Tibial nerve (tissue), 4 donors: ENCODE measurements at regions not wholly inside any gene's neighbourhood (a gene's known extent, or its start where the extent isn't known, plus 50 kb on each side); places are given as distances from the start of the nearest gene placed in this dataset.

Source experiments
- DNase-seq, 2 donors: peaks; one replicate each; pipeline ENCODE4 v3.0.0-alpha.2; 2019; ENCODE audit warnings: low spot score in 2 of 2
- H3K27ac ChIP-seq, 4 donors: fragments of 200-600 bp; sonication (generic) in 3 of 4; one replicate each; pipeline ENCODE4 v1.5.1; 2017 to 2019; ENCODE audit warnings: mild to moderate bottlenecking in 1 of 4
- H3K27me3 ChIP-seq, 2 donors: fragments of 200-600 bp; sonication (generic) in 1 of 2; one replicate each; pipeline versions ENCODE4 v1.5.1 to v1.6.0; 2017 to 2019
- H3K36me3 ChIP-seq, 3 donors: fragments of 200-600 bp; sonication (generic); one replicate each; pipeline ENCODE4 v1.5.1; 2018 to 2019
- H3K4me1 ChIP-seq, 4 donors: fragments of 200-600 bp; sonication (generic) in 3 of 4; one replicate each; pipeline ENCODE4 v1.5.1; 2017 to 2019
- H3K4me3 ChIP-seq, 4 donors: fragments of 200-600 bp; sonication (generic) in 3 of 4; one replicate each; pipeline ENCODE4 v1.5.1; 2017 to 2019; ENCODE audit warnings: mild to moderate bottlenecking in 1 of 4, moderate library complexity in 1 of 4
- H3K9me3 ChIP-seq, 4 donors: fragments of 200-600 bp; sonication (generic) in 3 of 4; one replicate each; pipeline ENCODE4 v1.5.1; 2017 to 2019
- EP300 ChIP-seq, 2 donors: sonication (generic); formaldehyde crosslinking; IDR thresholded peaks; one replicate each; pipeline ENCODE4 v1.6.1; 2017; ENCODE audit warnings: antibody characterized with exemption in 2 of 2, mild to moderate bottlenecking in 1 of 2
- POLR2A ChIP-seq, 2 donors: fragments of 450-650 bp; IDR thresholded peaks; one replicate each; pipeline ENCODE4 v1.6.1; 2017; ENCODE audit warnings: antibody characterized with exemption in 2 of 2, mild to moderate bottlenecking in 2 of 2, moderate library complexity in 2 of 2
- WGBS, 2 donors: methylation state at CpG; one replicate each; pipeline ENCODE4 v1.1.5; 2018; 5-methylcytosine and 5-hydroxymethylcytosine counted together
- TF ChIP-seq, protein P1 (sequence below), 5 experiments: fragments of 200-600 bp in 3 of 5; fragments of 450-650 bp in 2 of 5; sonication (generic) in 3 of 5; IDR thresholded peaks; one replicate each; pipeline ENCODE4 v1.5.1; 2016 to 2019; ENCODE audit warnings: antibody characterized with exemption in 5 of 5, mild to moderate bottlenecking in 3 of 5, moderate library complexity in 2 of 5

DNA sequence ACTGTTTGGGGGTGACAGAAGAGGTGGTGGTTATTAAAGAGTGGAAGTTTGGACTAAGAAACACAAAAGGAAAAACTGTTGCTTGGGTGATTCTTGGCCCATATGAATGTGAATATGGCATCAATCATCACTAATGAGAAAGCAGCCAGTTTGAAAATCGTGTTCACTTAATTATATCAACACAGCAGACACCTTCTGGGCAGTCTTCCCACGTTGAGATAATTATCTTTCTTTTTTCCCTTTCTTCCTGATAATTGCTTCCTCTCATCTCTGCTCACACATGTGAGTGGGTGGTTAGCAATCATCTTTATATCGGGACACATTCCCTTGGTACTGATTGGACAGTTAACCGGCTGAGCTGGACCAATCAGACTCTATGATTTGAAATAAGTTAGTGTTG is 539.7 kb downstream of the AACS start:
- 57 to 63% methylated on average over 4 of the region's 4 CpGs for WGBS, 2 donors
- no peak for DNase-seq
- H3K9me3 ChIP-seq = peaks cover 0 to 8% (median 0%) of the 10 kb centered on the region in 4 donors
- TF ChIP-seq POLR2A (IDR thresholded peaks at IDR 0.05) (no peak), EP300 (IDR thresholded peaks at IDR 0.05) (no peak)
- TF ChIP-seq, protein P1, sequence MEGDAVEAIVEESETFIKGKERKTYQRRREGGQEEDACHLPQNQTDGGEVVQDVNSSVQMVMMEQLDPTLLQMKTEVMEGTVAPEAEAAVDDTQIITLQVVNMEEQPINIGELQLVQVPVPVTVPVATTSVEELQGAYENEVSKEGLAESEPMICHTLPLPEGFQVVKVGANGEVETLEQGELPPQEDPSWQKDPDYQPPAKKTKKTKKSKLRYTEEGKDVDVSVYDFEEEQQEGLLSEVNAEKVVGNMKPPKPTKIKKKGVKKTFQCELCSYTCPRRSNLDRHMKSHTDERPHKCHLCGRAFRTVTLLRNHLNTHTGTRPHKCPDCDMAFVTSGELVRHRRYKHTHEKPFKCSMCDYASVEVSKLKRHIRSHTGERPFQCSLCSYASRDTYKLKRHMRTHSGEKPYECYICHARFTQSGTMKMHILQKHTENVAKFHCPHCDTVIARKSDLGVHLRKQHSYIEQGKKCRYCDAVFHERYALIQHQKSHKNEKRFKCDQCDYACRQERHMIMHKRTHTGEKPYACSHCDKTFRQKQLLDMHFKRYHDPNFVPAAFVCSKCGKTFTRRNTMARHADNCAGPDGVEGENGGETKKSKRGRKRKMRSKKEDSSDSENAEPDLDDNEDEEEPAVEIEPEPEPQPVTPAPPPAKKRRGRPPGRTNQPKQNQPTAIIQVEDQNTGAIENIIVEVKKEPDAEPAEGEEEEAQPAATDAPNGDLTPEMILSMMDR (IDR thresholded peaks at IDR 0.05) = no peak
- H3K4me3 ChIP-seq = no peak overlapping the region
- H3K4me1 ChIP-seq = no peaks in the 10 kb centered on the region
- no peaks in the 10 kb centered on the region for H3K36me3 ChIP-seq
- no peak overlapping the region for H3K27ac ChIP-seq
- no peaks in the 10 kb centered on the region for H3K27me3 ChIP-seq

DNA sequence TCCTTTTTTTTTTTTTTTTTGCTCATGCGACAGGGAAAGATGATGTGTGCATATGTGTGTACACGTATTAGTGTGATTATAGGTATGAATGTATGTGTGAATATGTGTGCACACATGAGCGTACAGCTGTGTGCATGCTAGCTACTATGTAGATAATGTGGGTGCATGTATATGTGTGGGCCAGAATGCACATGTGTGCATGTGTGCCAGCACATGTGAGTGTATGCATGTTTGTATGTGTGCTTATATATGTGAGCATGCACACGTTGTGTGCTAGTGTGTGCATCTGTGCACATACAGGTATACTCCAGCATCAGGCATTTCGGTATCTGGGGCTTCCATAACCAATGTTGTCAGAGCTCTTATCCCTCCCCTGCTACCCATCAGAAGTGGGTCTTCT is 541.1 kb downstream of the AACS start:
- 89 to 94% methylated on average over 4 to 5 of the region's 5 CpGs for WGBS, 2 donors
- Histone ChIP-seq H3K36me3 (no peaks in the 10 kb centered on the region), H3K4me3 (no peak overlapping the region), H3K27me3 (no peaks in the 10 kb centered on the region), H3K9me3 (peaks cover 0 to 8% (median 0%) of the 10 kb centered on the region in 4 donors), H3K27ac (no peak overlapping the region), H3K4me1 (no peaks in the 10 kb centered on the region)
- DNase-seq = no peak
- TF ChIP-seq EP300 (IDR thresholded peaks at IDR 0.05) = no peak
- no peak for TF ChIP-seq POLR2A (IDR thresholded peaks at IDR 0.05)
- TF ChIP-seq, protein P1 (IDR thresholded peaks at IDR 0.05) = no peak

DNA sequence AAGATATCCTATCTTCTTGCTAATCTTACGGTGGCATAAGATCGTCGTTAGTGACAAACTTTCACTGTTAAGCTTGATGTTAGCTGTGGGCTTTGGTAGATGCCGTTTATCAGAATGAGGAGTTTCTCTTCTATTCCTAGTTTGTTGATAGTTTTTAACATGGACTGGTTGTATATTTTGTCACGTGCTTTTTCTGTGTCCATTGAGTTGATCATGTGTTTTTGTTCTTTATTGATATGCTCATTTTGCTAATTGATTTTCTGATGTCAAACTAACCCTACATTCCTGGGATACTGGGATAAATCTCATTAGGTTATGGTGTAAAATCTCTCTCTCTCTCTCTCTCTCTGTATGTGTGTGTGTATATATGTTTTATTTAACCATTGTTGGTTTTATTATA is 545.1 kb downstream of the AACS start:
- 78 to 79% methylated on average over 5 of the region's 5 CpGs for WGBS, 2 donors
- no peaks in the 10 kb centered on the region for H3K9me3 ChIP-seq
- no peak overlapping the region for H3K27ac ChIP-seq
- TF ChIP-seq, protein P1 (IDR thresholded peaks at IDR 0.05) = no peak
- TF ChIP-seq POLR2A (IDR thresholded peaks at IDR 0.05) (no peak), EP300 (IDR thresholded peaks at IDR 0.05) (no peak)
- no peak for DNase-seq
- no peaks in the 10 kb centered on the region for H3K36me3 ChIP-seq
- H3K4me3 ChIP-seq = no peak overlapping the region
- H3K27me3 ChIP-seq = no peaks in the 10 kb centered on the region
- no peaks in the 10 kb centered on the region for H3K4me1 ChIP-seq

DNA sequence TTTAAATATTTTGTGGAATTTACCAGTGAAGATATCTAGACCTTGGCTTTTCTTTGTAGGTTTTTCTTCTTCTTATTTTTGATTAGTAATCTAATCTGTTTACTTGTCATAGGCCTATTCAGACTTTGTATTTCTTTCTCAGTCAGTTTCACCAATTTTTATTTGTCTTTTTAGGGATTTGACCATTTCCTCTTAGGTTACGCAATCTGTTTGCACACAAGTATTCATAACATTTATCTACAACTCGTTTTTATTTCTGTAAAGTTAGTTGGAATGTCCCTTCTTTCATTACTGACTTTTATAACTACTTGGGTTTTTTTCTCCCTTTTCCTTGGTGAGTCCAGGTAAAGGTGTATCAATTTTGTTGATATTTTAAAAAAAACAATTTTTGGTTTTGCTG is 545.7 kb downstream of the AACS start:
- Histone ChIP-seq H3K4me3 (no peak overlapping the region), H3K4me1 (no peaks in the 10 kb centered on the region), H3K27me3 (no peaks in the 10 kb centered on the region), H3K9me3 (no peaks in the 10 kb centered on the region), H3K27ac (no peak overlapping the region), H3K36me3 (no peaks in the 10 kb centered on the region)
- TF ChIP-seq EP300 (IDR thresholded peaks at IDR 0.05) = no peak
- no peak for TF ChIP-seq POLR2A (IDR thresholded peaks at IDR 0.05)
- TF ChIP-seq, protein P1 (IDR thresholded peaks at IDR 0.05) = no peak
- WGBS, 2 donors = 50 to 54% methylated on average over 2 of the region's 2 CpGs
- DNase-seq = no peak

DNA sequence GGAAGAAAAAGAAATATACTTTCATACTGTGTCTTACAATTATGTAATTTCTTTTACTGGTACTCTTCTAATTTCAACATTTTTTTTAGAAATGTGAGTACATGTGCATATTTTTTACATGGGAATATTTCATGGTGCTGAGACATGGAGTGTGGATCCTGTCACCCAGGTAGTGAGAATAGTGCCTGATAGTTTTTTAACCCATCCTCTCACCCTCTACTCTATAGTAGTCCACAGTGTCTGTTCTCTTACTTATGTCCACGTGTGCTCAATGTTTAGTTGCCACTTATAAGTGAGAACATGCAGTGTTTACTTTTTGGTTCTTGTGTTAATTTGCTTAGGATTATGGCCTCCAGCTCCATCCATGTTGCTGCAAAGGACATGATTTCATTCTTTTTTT is 548.8 kb downstream of the AACS start:
- Histone ChIP-seq H3K4me1 (no peaks in the 10 kb centered on the region), H3K27ac (no peak overlapping the region), H3K4me3 (no peak overlapping the region), H3K9me3 (peaks cover 0 to 6% (median 0%) of the 10 kb centered on the region in 4 donors), H3K36me3 (no peaks in the 10 kb centered on the region), H3K27me3 (no peaks in the 10 kb centered on the region)
- WGBS, 2 donors = 96 to 97% methylated on average over 1 of the region's 1 CpG
- no peak for DNase-seq
- TF ChIP-seq POLR2A (IDR thresholded peaks at IDR 0.05) (no peak), EP300 (IDR thresholded peaks at IDR 0.05) (no peak)
- TF ChIP-seq, protein P1 (IDR thresholded peaks at IDR 0.05) = no peak
